IMR-90 (cell line): ENCODE measurements at regions not wholly inside any gene's neighbourhood (a gene's known extent, or its start where the extent isn't known, plus 50 kb on each side); places are given as distances from the start of the nearest gene placed in this dataset.

Experiments
- ATAC-seq: fragments of 200-7000 bp; cut with Tn5 transposase; 2 replicates; pipeline ENCODE4 v1.9.1; 2020; ENCODE audit warnings: low read depth, mild to moderate bottlenecking, moderate library complexity
- BruUV-seq: library from RNA; stranded (reverse); fragments of 400-500 nt; replicated peaks from 2 replicates; lab custom pipeline; 2021; lab: Mats Ljungman, UMichigan
- CTCF ChIA-PET: fragments of 300-600 bp; formaldehyde crosslinking; extraction: SDS; loops from one replicate; lab custom pipeline; 2021; ENCODE audit warnings: antibody characterized with exemption; lab: Yijun Ruan, JAX
- POLR2A ChIA-PET: fragments of 300-600 bp; sonication (Branson Sonifier 250); formaldehyde crosslinking; loops from one replicate; lab custom pipeline; 2022; ENCODE audit warnings: antibody characterized with exemption; ENCODE audit not compliant: unreplicated experiment; lab: Charles Lee
- DNase-seq: peaks from one replicate; pipeline ENCODE4 v3.0.0; 2013
- H2AFZ ChIP-seq: replicated peaks from 2 replicates; pipeline ENCODE3; 2013; ENCODE audit warnings: low read length, mild to moderate bottlenecking; ENCODE audit not compliant: poor library complexity
- H2AK5ac ChIP-seq: 2 replicates; pipeline ENCODE4 v1.6.1; 2013; ENCODE audit warnings: low read depth, low read length, inconsistent platforms
- H2AK9ac ChIP-seq: replicated peaks from 2 replicates; pipeline ENCODE3; 2013; ENCODE audit warnings: mild to moderate bottlenecking, low read depth, low read length, moderate library complexity; ENCODE audit not compliant: poor library complexity
- H2BK120ac ChIP-seq: 2 replicates; pipeline ENCODE4 v1.6.1; 2013; ENCODE audit warnings: low read depth, low read length, inconsistent platforms
- H2BK15ac ChIP-seq: 3 replicates; pipeline ENCODE4 v1.6.1; 2013; ENCODE audit warnings: low read depth, low read length, inconsistent platforms
- H2BK20ac ChIP-seq: 2 replicates; pipeline ENCODE4 v1.6.1; 2013; ENCODE audit warnings: low read depth, mild to moderate bottlenecking, inconsistent platforms, low read length, moderate library complexity
- H2BK5ac ChIP-seq: 2 replicates; pipeline ENCODE4 v1.6.1; 2013; ENCODE audit warnings: mild to moderate bottlenecking, low read depth, low read length, inconsistent platforms; ENCODE audit not compliant: poor library complexity, severe bottlenecking
- H3K14ac ChIP-seq: replicated peaks from 2 replicates; pipeline ENCODE4 v1.6.1; 2013; ENCODE audit warnings: low read depth, low read length, inconsistent platforms
- H3K18ac ChIP-seq: 2 replicates; pipeline ENCODE4 v1.6.1; 2013; ENCODE audit warnings: low read depth, low read length, control low read depth
- H3K23ac ChIP-seq: 2 replicates; pipeline ENCODE4 v1.6.1; 2013; ENCODE audit warnings: low read depth, low read length, inconsistent platforms
- H3K27ac ChIP-seq: 2 replicates; pipeline ENCODE4 v1.5.1; 2013; ENCODE audit warnings: mild to moderate bottlenecking, control low read depth, low read length; ENCODE audit not compliant: insufficient read depth
- H3K27me3 ChIP-seq: 2 replicates; pipeline ENCODE4 v1.6.1; 2013; ENCODE audit warnings: low read length; ENCODE audit not compliant: control insufficient read depth, insufficient read depth
- H3K36me3 ChIP-seq: 2 replicates; pipeline ENCODE4 v1.6.1; 2013; ENCODE audit warnings: low read length, mixed read lengths; ENCODE audit not compliant: control insufficient read depth, insufficient read depth
- H3K4ac ChIP-seq: 2 replicates; pipeline ENCODE4 v1.6.1; 2013; ENCODE audit warnings: low read depth, low read length, inconsistent platforms
- H3K4me1 ChIP-seq: 2 replicates; pipeline ENCODE4 v1.6.1; 2013; ENCODE audit warnings: low read length, mixed read lengths; ENCODE audit not compliant: control insufficient read depth, insufficient read depth
- H3K4me2 ChIP-seq: 2 replicates; pipeline ENCODE4 v1.6.1; 2013; ENCODE audit warnings: low read depth, mild to moderate bottlenecking, control low read depth, low read length, moderate library complexity
- H3K4me3 ChIP-seq: 2 replicates; pipeline ENCODE4 v1.5.1; 2013; ENCODE audit warnings: low read depth, mild to moderate bottlenecking, control low read depth, low read length, moderate library complexity; ENCODE audit not compliant: insufficient read depth
- H3K56ac ChIP-seq: 2 replicates; pipeline ENCODE4 v1.6.1; 2013; ENCODE audit warnings: low read length, inconsistent platforms; ENCODE audit not compliant: insufficient read depth; ENCODE audit errors: extremely low read depth
- H3K79me1 ChIP-seq, 2 experiments: 2 replicates each; pipeline ENCODE4 v1.6.1; 2013; ENCODE audit warnings: low read length in 2 of 2, inconsistent platforms in 1 of 2, low read depth in 1 of 2
- H3K9ac ChIP-seq: 2 replicates; pipeline ENCODE4 v1.6.1; 2013; ENCODE audit warnings: low read depth, low read length, control low read depth
- H3K9me1 ChIP-seq: 2 replicates; pipeline ENCODE4 v1.6.1; 2013; ENCODE audit warnings: low read length, inconsistent platforms; ENCODE audit not compliant: insufficient read depth
- H3K9me3 ChIP-seq: 2 replicates; pipeline ENCODE4 v1.6.1; 2013; ENCODE audit warnings: low read length; ENCODE audit not compliant: control insufficient read depth, insufficient read depth
- H4K20me1 ChIP-seq: 2 replicates; pipeline ENCODE4 v1.6.1; 2013; ENCODE audit warnings: low read length, inconsistent platforms; ENCODE audit not compliant: insufficient read depth
- H4K5ac ChIP-seq: 2 replicates; pipeline ENCODE4 v1.6.1; 2013; ENCODE audit warnings: mild to moderate bottlenecking, low read depth, low read length, control low read depth
- H4K8ac ChIP-seq, 2 experiments: 2 replicates each; pipeline ENCODE4 v1.6.1; 2013; ENCODE audit warnings: low read depth in 2 of 2, low read length in 2 of 2, control low read depth in 1 of 2, inconsistent platforms in 1 of 2
- H4K91ac ChIP-seq: 2 replicates; pipeline ENCODE4 v1.6.1; 2013; ENCODE audit warnings: low read depth, low read length, inconsistent platforms; ENCODE audit not compliant: insufficient read depth
- CEBPB ChIP-seq: IDR thresholded peaks from 2 replicates; pipeline ENCODE4 v1.6.1; 2012; ENCODE audit warnings: low read depth, low read length, improper control_type of control experiment
- CHD1 ChIP-seq: IDR thresholded peaks from 2 replicates; pipeline ENCODE4 v1.6.1; 2012; ENCODE audit warnings: low read depth, low read length, improper control_type of control experiment
- FOS ChIP-seq: fragments of 150-350 bp; IDR thresholded peaks from 2 replicates; pipeline ENCODE4 v1.6.1; 2016; ENCODE audit warnings: low read depth, low read length
- MAZ ChIP-seq: IDR thresholded peaks from 2 replicates; pipeline ENCODE4 v1.6.1; 2012; ENCODE audit warnings: low read depth, mild to moderate bottlenecking, low read length, improper control_type of control experiment, moderate library complexity, borderline replicate concordance
- MXI1 ChIP-seq: IDR thresholded peaks from 2 replicates; pipeline ENCODE4 v1.6.1; 2012; ENCODE audit warnings: low read depth, mild to moderate bottlenecking, low read length, moderate library complexity, borderline replicate concordance
- RAD21 ChIP-seq: IDR thresholded peaks from 2 replicates; pipeline ENCODE4 v1.6.1; 2012; ENCODE audit warnings: low read length, improper control_type of control experiment
- RCOR1 ChIP-seq: IDR thresholded peaks from 2 replicates; pipeline ENCODE4 v1.6.1; 2012; ENCODE audit warnings: mild to moderate bottlenecking, low read length, improper control_type of control experiment; ENCODE audit not compliant: insufficient replicate concordance
- SMC3 ChIP-seq: fragments of 150-350 bp; IDR thresholded peaks from 2 replicates; pipeline ENCODE4 v1.6.1; 2016; ENCODE audit warnings: low read depth, mild to moderate bottlenecking, antibody characterized with exemption, low read length, moderate library complexity
- WGBS, 2 experiments: methylation state at CpG; one replicate each; pipeline versions ENCODE4 v1.1.5 to v1.1.7; 2013; ENCODE audit warnings: missing lambda C conversion rate in 2 of 2; ENCODE audit not compliant: insufficient read length in 1 of 2; ENCODE audit errors: extremely low coverage in 2 of 2; 5-methylcytosine and 5-hydroxymethylcytosine counted together
- dilution Hi-C: fragments of 300-500 bp; cut with HindIII; formaldehyde crosslinking; loops from one replicate; pipeline ENCODE4 v1.14.3; 2018; ENCODE audit warnings: low sequenced_read_pairs; ENCODE audit not compliant: unreplicated experiment
- in situ Hi-C: fragments of 300-500 bp; cut with MboI; formaldehyde crosslinking; loops from 3 replicates; pipeline ENCODE4 v1.14.3; 2019; ENCODE audit warnings: low sequenced_read_pairs, inconsistent platforms, mixed read lengths
- intact Hi-C: fragments of 100-400 bp; cut with micrococcal nuclease; formaldehyde crosslinking; loops from 2 replicates; pipeline ENCODE4 v1.10.0; 2022
- TF ChIP-seq, protein P1 (sequence below): fragments of 150-350 bp; IDR thresholded peaks from 2 replicates; pipeline ENCODE4 v1.6.1; 2017; ENCODE audit warnings: mild to moderate bottlenecking, antibody characterized with exemption, low read length, low read depth
- TF ChIP-seq, protein P2 (sequence below): conservative IDR thresholded peaks from 2 replicates; pipeline ENCODE4 v1.5.1; 2012; ENCODE audit warnings: mild to moderate bottlenecking, low read depth, low read length, improper control_type of control experiment

DNA sequence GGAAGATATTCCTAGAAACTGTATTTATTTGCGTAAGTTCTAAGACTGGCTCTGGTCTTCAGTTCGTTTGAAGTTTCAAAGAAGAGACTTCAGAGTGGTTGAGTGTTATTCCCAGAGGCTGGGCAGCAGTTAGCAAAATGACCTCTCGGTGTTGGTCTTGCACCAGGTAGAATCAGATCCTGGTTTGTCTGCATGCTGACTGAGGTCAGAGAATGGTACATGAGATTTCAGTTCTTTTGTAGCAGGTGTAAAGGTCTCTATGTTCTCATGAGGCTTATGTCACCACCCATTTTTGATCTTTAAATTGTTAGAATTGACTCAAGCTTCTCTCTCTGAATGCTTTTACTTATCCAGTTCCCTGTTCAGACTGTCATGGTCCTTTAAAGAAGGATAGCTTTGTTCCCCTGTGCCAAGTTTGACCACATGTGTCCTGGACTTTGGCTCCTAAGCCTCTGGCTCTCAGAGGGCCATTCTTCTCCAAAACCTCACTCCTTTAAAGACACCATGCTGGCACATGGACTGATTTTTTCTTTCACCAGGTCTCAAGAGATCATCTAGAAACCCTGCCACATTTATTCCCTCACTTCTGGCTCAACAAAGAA is 355.8 kb upstream of the BOD1L1 start:
- no peak overlapping the region for H4K91ac ChIP-seq
- H2BK5ac ChIP-seq, result no peak overlapping the region
- peaks cover 9% of the 10 kb centered on the region for H3K27me3 ChIP-seq
- peaks cover 10% of the 10 kb centered on the region for H3K4me1 ChIP-seq
- H3K23ac ChIP-seq, result no peak overlapping the region
- H2AK9ac ChIP-seq, result no peak overlapping the region
- intact Hi-C loops, result loop anchor here (10.0 kb wide), 1 partner anchor 112 kb away; no protein-coding TSS in a partner anchor
- no peak overlapping the region for H2BK120ac ChIP-seq
- no peak overlapping the region for H3K4me2 ChIP-seq
- H3K4me3 ChIP-seq, result no peak overlapping the region
- DNase-seq, result no peak
- in situ Hi-C loops, result no loop called here
- no peak overlapping the region for H3K14ac ChIP-seq
- H2BK15ac ChIP-seq, result no peak overlapping the region
- CTCF ChIA-PET, result no interaction called here
- H2AFZ ChIP-seq, result no peak overlapping the region
- no peaks in the 10 kb centered on the region for H3K9me3 ChIP-seq
- BruUV-seq, result no TSS peak
- no peaks in the 10 kb centered on the region for H3K79me1 ChIP-seq
- H2AK5ac ChIP-seq, result no peak overlapping the region
- no peak overlapping the region for H2BK20ac ChIP-seq
- ATAC-seq, result no peak
- no peak overlapping the region for H4K5ac ChIP-seq
- H3K56ac ChIP-seq, result no peak overlapping the region
- H3K36me3 ChIP-seq, result no peaks in the 10 kb centered on the region
- H3K4ac ChIP-seq, result no peak overlapping the region
- POLR2A ChIA-PET, result no interaction called here
- no peak overlapping the region for H3K27ac ChIP-seq
- H4K20me1 ChIP-seq, result no peaks in the 10 kb centered on the region
- H3K9me1 ChIP-seq, result no peaks in the 10 kb centered on the region
- no peak overlapping the region for H3K9ac ChIP-seq
- no CpG with 5 or more reads among the region's 3 CpGs for WGBS, 2 experiments
- H3K18ac ChIP-seq, result no peak overlapping the region
- H4K8ac ChIP-seq, result no peak overlapping the region
- dilution Hi-C loops, result no loop called here
- no peak for TF ChIP-seq MAZ
- TF ChIP-seq, protein P1, sequence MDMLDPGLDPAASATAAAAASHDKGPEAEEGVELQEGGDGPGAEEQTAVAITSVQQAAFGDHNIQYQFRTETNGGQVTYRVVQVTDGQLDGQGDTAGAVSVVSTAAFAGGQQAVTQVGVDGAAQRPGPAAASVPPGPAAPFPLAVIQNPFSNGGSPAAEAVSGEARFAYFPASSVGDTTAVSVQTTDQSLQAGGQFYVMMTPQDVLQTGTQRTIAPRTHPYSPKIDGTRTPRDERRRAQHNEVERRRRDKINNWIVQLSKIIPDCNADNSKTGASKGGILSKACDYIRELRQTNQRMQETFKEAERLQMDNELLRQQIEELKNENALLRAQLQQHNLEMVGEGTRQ, result no peak
- no peak for TF ChIP-seq RAD21
- TF ChIP-seq MXI1, result no peak
- no peak for TF ChIP-seq CEBPB
- no peak for TF ChIP-seq RCOR1
- TF ChIP-seq CHD1, result no peak
- no peak for TF ChIP-seq SMC3
- no peak for TF ChIP-seq FOS
- TF ChIP-seq, protein P2, sequence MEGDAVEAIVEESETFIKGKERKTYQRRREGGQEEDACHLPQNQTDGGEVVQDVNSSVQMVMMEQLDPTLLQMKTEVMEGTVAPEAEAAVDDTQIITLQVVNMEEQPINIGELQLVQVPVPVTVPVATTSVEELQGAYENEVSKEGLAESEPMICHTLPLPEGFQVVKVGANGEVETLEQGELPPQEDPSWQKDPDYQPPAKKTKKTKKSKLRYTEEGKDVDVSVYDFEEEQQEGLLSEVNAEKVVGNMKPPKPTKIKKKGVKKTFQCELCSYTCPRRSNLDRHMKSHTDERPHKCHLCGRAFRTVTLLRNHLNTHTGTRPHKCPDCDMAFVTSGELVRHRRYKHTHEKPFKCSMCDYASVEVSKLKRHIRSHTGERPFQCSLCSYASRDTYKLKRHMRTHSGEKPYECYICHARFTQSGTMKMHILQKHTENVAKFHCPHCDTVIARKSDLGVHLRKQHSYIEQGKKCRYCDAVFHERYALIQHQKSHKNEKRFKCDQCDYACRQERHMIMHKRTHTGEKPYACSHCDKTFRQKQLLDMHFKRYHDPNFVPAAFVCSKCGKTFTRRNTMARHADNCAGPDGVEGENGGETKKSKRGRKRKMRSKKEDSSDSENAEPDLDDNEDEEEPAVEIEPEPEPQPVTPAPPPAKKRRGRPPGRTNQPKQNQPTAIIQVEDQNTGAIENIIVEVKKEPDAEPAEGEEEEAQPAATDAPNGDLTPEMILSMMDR, result no peak
